DND-41 (cell line): ENCODE measurements at regions not wholly inside any gene's neighbourhood (a gene's known extent, or its start where the extent isn't known, plus 50 kb on each side); places are given as distances from the start of the nearest gene placed in this dataset.

Experiments
- ATAC-seq: fragments of 200-7000 bp; cut with Tn5 transposase; 3 replicates; pipeline ENCODE4 v1.9.1; 2021; ENCODE audit warnings: low read depth; ENCODE audit not compliant: insufficient read depth
- DNase-seq: peaks from one replicate; pipeline ENCODE4 v3.0.0-alpha.2; 2020
- H2AFZ ChIP-seq: 2 replicates; pipeline ENCODE4 v1.6.0; 2012; ENCODE audit warnings: low read depth, low read length
- H3K27ac ChIP-seq: 2 replicates; pipeline ENCODE4 v1.5.1; 2012; ENCODE audit warnings: low read length, inconsistent platforms
- H3K27me3 ChIP-seq: fragments of 200-600 bp; sonication (generic); 2 replicates; pipeline ENCODE4 v1.6.0; 2012; ENCODE audit warnings: low read length, mild to moderate bottlenecking, inconsistent platforms; ENCODE audit not compliant: insufficient read depth, poor library complexity
- H3K36me3 ChIP-seq: 2 replicates; pipeline ENCODE4 v1.5.1; 2012; ENCODE audit warnings: low read length, inconsistent platforms; ENCODE audit not compliant: insufficient read depth
- H3K4me1 ChIP-seq: 2 replicates; pipeline ENCODE4 v1.5.1; 2012; ENCODE audit warnings: mild to moderate bottlenecking, low read length; ENCODE audit not compliant: insufficient read depth
- H3K4me2 ChIP-seq: 2 replicates; pipeline ENCODE4 v1.6.0; 2012; ENCODE audit warnings: mild to moderate bottlenecking, moderate library complexity, low read length, inconsistent platforms; ENCODE audit not compliant: insufficient read depth
- H3K4me3 ChIP-seq, 2 experiments: fragments of 200-600 bp in 1 of 2; shearing (Covaris generic) in 1 of 2; 2 replicates each; pipeline ENCODE4 v1.5.1; 2012 to 2016; ENCODE audit warnings: inconsistent platforms in 2 of 2, low read length in 2 of 2, mild to moderate bottlenecking in 2 of 2, low read depth in 1 of 2, moderate library complexity in 1 of 2
- H3K79me2 ChIP-seq: 2 replicates; pipeline ENCODE4 v1.6.0; 2012; ENCODE audit warnings: low read length, inconsistent platforms; ENCODE audit not compliant: insufficient read depth
- H3K9ac ChIP-seq: 2 replicates; pipeline ENCODE4 v1.6.0; 2012; ENCODE audit warnings: low read depth, mild to moderate bottlenecking, inconsistent platforms, low read length, moderate library complexity
- H3K9me3 ChIP-seq: 2 replicates; pipeline ENCODE4 v1.5.1; 2012; ENCODE audit warnings: low read length, moderate library complexity, mild to moderate bottlenecking, inconsistent platforms; ENCODE audit not compliant: insufficient read depth, severe bottlenecking
- H4K20me1 ChIP-seq: 2 replicates; pipeline ENCODE4 v1.6.0; 2012; ENCODE audit warnings: low read length; ENCODE audit not compliant: insufficient read depth
- CTCF ChIP-seq: IDR thresholded peaks from 2 replicates; pipeline ENCODE4 v1.5.1; 2012; ENCODE audit warnings: borderline replicate concordance, low read length, moderate library complexity, mild to moderate bottlenecking; ENCODE audit not compliant: poor library complexity, severe bottlenecking; ENCODE audit errors: extremely low read depth
- EZH2 ChIP-seq: IDR thresholded peaks from 3 replicates; pipeline ENCODE4 v1.6.1; 2012; ENCODE audit warnings: borderline replicate concordance, low read depth, mild to moderate bottlenecking, moderate library complexity, low read length, inconsistent platforms; ENCODE audit not compliant: severe bottlenecking

- Histone ChIP-seq H3K36me3 (no peaks in the 10 kb centered on the region), H3K27me3 (no peaks in the 10 kb centered on the region), H3K27ac (no peak overlapping the region), H3K9me3 (no peaks in the 10 kb centered on the region), H3K9ac (no peak overlapping the region), H3K4me2 (no peak overlapping the region), H3K4me3 (no peak overlapping the region), H3K4me1 (no peaks in the 10 kb centered on the region), H4K20me1 (no peaks in the 10 kb centered on the region), H2AFZ (no peak overlapping the region), H3K79me2 (no peaks in the 10 kb centered on the region)
- TF ChIP-seq CTCF (no peak), EZH2 (no peak)
- DNase-seq (no peak), ATAC-seq (no peak)
Observed at GRCh38 chr7:115679423-115679822, 351.1 kb downstream of the TFEC start.

GRCh38 chr7:115678086-115678982, 352.2 kb downstream of the TFEC start:
- Histone ChIP-seq H3K27me3 (no peaks in the 10 kb centered on the region), H3K4me2 (no peak overlapping the region), H3K4me1 (no peaks in the 10 kb centered on the region), H3K4me3 (no peak overlapping the region), H3K36me3 (no peaks in the 10 kb centered on the region), H3K9me3 (no peaks in the 10 kb centered on the region), H4K20me1 (no peaks in the 10 kb centered on the region), H3K9ac (no peak overlapping the region), H2AFZ (no peak overlapping the region), H3K79me2 (no peaks in the 10 kb centered on the region), H3K27ac (no peak overlapping the region)
- ATAC-seq (no peak), DNase-seq (no peak)
- no peak for TF ChIP-seq CTCF
- TF ChIP-seq EZH2 = no peak

GRCh38 chr7:115676707-115677106, 353.9 kb downstream of the TFEC start:
- no peak overlapping the region for H3K9ac ChIP-seq
- no peaks in the 10 kb centered on the region for H3K36me3 ChIP-seq
- H3K4me2 ChIP-seq = no peak overlapping the region
- no peaks in the 10 kb centered on the region for H3K27me3 ChIP-seq
- H3K4me1 ChIP-seq = no peaks in the 10 kb centered on the region
- no peaks in the 10 kb centered on the region for H3K9me3 ChIP-seq
- ATAC-seq = no peak
- no peak overlapping the region for H3K27ac ChIP-seq
- no peaks in the 10 kb centered on the region for H4K20me1 ChIP-seq
- H3K4me3 ChIP-seq = no peak overlapping the region
- H2AFZ ChIP-seq = no peak overlapping the region
- no peaks in the 10 kb centered on the region for H3K79me2 ChIP-seq
- no peak for DNase-seq
- TF ChIP-seq EZH2 (no peak), CTCF (no peak)

- peak; percentile 57 for TF ChIP-seq CTCF
- TF ChIP-seq EZH2 = no peak
- no peak for ATAC-seq
- Histone ChIP-seq H3K79me2 (no peaks in the 10 kb centered on the region), H3K4me2 (no peak overlapping the region), H3K9ac (no peak overlapping the region), H3K4me1 (no peaks in the 10 kb centered on the region), H3K36me3 (no peaks in the 10 kb centered on the region), H3K4me3 (no peak overlapping the region), H4K20me1 (no peaks in the 10 kb centered on the region), H3K27ac (no peak overlapping the region), H3K9me3 (no peaks in the 10 kb centered on the region), H3K27me3 (no peaks in the 10 kb centered on the region), H2AFZ (no peak overlapping the region)
- DNase-seq = peak; percentile 6
Observed at GRCh38 chr7:115676080-115676479, 354.5 kb downstream of the TFEC start.
